DOHH2 (cell line): ENCODE measurements at regions not wholly inside any gene's neighbourhood (a gene's known extent, or its start where the extent isn't known, plus 50 kb on each side); places are given as distances from the start of the nearest gene placed in this dataset.

Experiments used
- H3F3A ChIP-seq: fragments of 200-600 bp; sonication (generic), shearing (Covaris generic); 2 replicates; pipeline ENCODE4 v1.6.0; 2016; ENCODE audit warnings: antibody characterized with exemption, mild to moderate bottlenecking; ENCODE audit not compliant: control insufficient read depth, insufficient read depth
- H3K27ac ChIP-seq: fragments of 200-600 bp; sonication (generic); 2 replicates; pipeline ENCODE4 v1.5.1; 2014; ENCODE audit warnings: low read depth, mild to moderate bottlenecking, low read length, moderate library complexity
- H3K27me3 ChIP-seq: fragments of 200-600 bp; sonication (generic); 2 replicates; pipeline ENCODE4 v1.6.1; 2014; ENCODE audit warnings: mild to moderate bottlenecking, low read length, mixed read lengths; ENCODE audit not compliant: control insufficient read depth
- H3K36me3 ChIP-seq: fragments of 200-600 bp; sonication (generic); 2 replicates; pipeline ENCODE4 v1.6.1; 2014; ENCODE audit warnings: mild to moderate bottlenecking, low read length, moderate library complexity, mixed read lengths; ENCODE audit not compliant: control insufficient read depth
- H3K4me1 ChIP-seq: fragments of 200-600 bp; sonication (generic); 2 replicates; pipeline ENCODE4 v1.6.1; 2014; ENCODE audit warnings: mild to moderate bottlenecking, low read length, mixed read lengths; ENCODE audit not compliant: control insufficient read depth
- H3K4me2 ChIP-seq: fragments of 200-600 bp; sonication (generic); 2 replicates; pipeline ENCODE4 v1.6.0; 2014; ENCODE audit warnings: mild to moderate bottlenecking, low read length, moderate library complexity
- H3K4me3 ChIP-seq: fragments of 200-600 bp; sonication (generic); 2 replicates; pipeline ENCODE4 v1.5.1; 2014; ENCODE audit warnings: mild to moderate bottlenecking, low read length, mixed read lengths
- H3K79me2 ChIP-seq: fragments of 200-600 bp; sonication (generic); 2 replicates; pipeline ENCODE4 v1.6.1; 2014; ENCODE audit warnings: mild to moderate bottlenecking, low read length, mixed read lengths; ENCODE audit not compliant: control insufficient read depth
- H3K9me2 ChIP-seq: fragments of 200-600 bp; sonication (generic); replicated peaks from 2 replicates; pipeline ENCODE4 v1.6.1; 2014; ENCODE audit warnings: mild to moderate bottlenecking, low read length, mixed read lengths; ENCODE audit not compliant: control insufficient read depth
- H3K9me3 ChIP-seq: fragments of 200-600 bp; sonication (generic); 2 replicates; pipeline ENCODE4 v1.6.1; 2014; ENCODE audit warnings: antibody characterized with exemption, low read length, mixed read lengths; ENCODE audit not compliant: control insufficient read depth, insufficient read depth
- H4K20me1 ChIP-seq: fragments of 200-600 bp; sonication (generic); 2 replicates; pipeline ENCODE4 v1.6.0; 2014; ENCODE audit warnings: low read depth, mild to moderate bottlenecking, antibody characterized with exemption, low read length, moderate library complexity; ENCODE audit not compliant: control insufficient read depth, insufficient read depth
- CTCF ChIP-seq: fragments of 200-600 bp; sonication (generic); IDR thresholded peaks from one replicate; pipeline ENCODE4 v1.5.1; 2014; ENCODE audit warnings: antibody characterized with exemption, mild to moderate bottlenecking, low read depth, low read length; ENCODE audit not compliant: poor library complexity, severe bottlenecking
- EZH2phosphoT487 ChIP-seq: fragments of 200-600 bp; sonication (generic); IDR thresholded peaks from 2 replicates; pipeline ENCODE4 v1.6.1; 2017; ENCODE audit warnings: borderline replicate concordance, mild to moderate bottlenecking, antibody characterized with exemption, low read length, moderate library complexity, mixed read lengths

- Histone ChIP-seq H3F3A (no peaks in the 10 kb centered on the region), H3K9me3 (no peaks in the 10 kb centered on the region), H3K79me2 (no peaks in the 10 kb centered on the region), H3K36me3 (no peaks in the 10 kb centered on the region), H3K9me2 (no peaks in the 10 kb centered on the region), H3K27ac (no peak overlapping the region), H3K4me2 (no peak overlapping the region), H3K4me3 (no peak overlapping the region), H4K20me1 (no peaks in the 10 kb centered on the region), H3K27me3 (no peaks in the 10 kb centered on the region), H3K4me1 (peaks cover 30% of the 10 kb centered on the region)
- TF ChIP-seq EZH2phosphoT487: no peak
These were observed 65.1 kb downstream of the IER5 start for GRCh38 chr1:181153634-181153961.

- Histone ChIP-seq H3K4me3 (no peak overlapping the region), H3K27me3 (no peaks in the 10 kb centered on the region), H3K4me2 (no peak overlapping the region), H3F3A (no peaks in the 10 kb centered on the region), H3K9me2 (no peaks in the 10 kb centered on the region), H3K79me2 (no peaks in the 10 kb centered on the region), H4K20me1 (no peaks in the 10 kb centered on the region), H3K36me3 (no peaks in the 10 kb centered on the region), H3K9me3 (no peaks in the 10 kb centered on the region), H3K4me1 (peaks cover 12% of the 10 kb centered on the region), H3K27ac (no peak overlapping the region)
- TF ChIP-seq CTCF: no peak
- no peak for TF ChIP-seq EZH2phosphoT487
These were observed 66.8 kb downstream of the IER5 start for GRCh38 chr1:181155339-181155738.

- Histone ChIP-seq H3K36me3 (no peaks in the 10 kb centered on the region), H3K4me3 (no peak overlapping the region), H3K9me2 (no peaks in the 10 kb centered on the region), H3K27ac (no peak overlapping the region), H3K4me2 (no peak overlapping the region), H3K4me1 (no peaks in the 10 kb centered on the region), H3F3A (no peaks in the 10 kb centered on the region), H4K20me1 (no peaks in the 10 kb centered on the region), H3K79me2 (no peaks in the 10 kb centered on the region), H3K27me3 (no peaks in the 10 kb centered on the region), H3K9me3 (peaks cover 14% of the 10 kb centered on the region)
- TF ChIP-seq CTCF (no peak), EZH2phosphoT487 (no peak)
These were observed 71.1 kb downstream of the IER5 start for GRCh38 chr1:181159451-181160140.

- H3K4me2 ChIP-seq: no peak overlapping the region
- H3K9me3 ChIP-seq: peaks cover 14% of the 10 kb centered on the region
- no peaks in the 10 kb centered on the region for H3K36me3 ChIP-seq
- no peaks in the 10 kb centered on the region for H3K4me1 ChIP-seq
- H4K20me1 ChIP-seq: no peaks in the 10 kb centered on the region
- no peaks in the 10 kb centered on the region for H3F3A ChIP-seq
- H3K27me3 ChIP-seq: 0 out of 2 replicates have a peak, but pooled peaks cover under 1% of the 10 kb centered on the region
- no peak overlapping the region for H3K27ac ChIP-seq
- TF ChIP-seq CTCF (no peak), EZH2phosphoT487 (no peak)
- no peaks in the 10 kb centered on the region for H3K9me2 ChIP-seq
- H3K4me3 ChIP-seq: no peak overlapping the region
- no peaks in the 10 kb centered on the region for H3K79me2 ChIP-seq
These were observed 71.8 kb downstream of the IER5 start for GRCh38 chr1:181160322-181160721.
